ENCODE measurements at regions not wholly inside any gene's neighbourhood (a gene's known extent, or its start where the extent isn't known, plus 50 kb on each side); places are given as distances from the start of the nearest gene placed in this dataset.

DNA sequence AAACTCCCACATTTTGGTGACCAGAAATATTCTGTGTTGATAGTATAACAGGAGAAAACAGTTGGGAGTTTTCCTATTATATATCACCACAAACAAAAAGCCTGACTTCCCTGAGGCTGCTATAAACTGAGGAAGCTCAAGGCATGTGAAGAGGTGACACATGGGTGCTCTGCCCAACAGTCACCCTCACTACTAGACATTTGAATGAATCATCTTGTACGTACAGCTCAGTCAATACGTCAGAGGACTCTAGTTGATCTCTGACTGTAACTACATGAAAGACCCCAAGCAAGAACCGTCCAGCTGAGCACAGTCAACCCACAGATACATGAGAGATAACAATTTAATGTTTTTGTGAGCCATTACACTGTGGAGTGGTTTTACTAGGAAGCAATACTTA, 338.3 kb upstream of the ATP11B start:
- no peak for TF ChIP-seq ZFX (IDR thresholded peaks at IDR 0.05)
- TF ChIP-seq, protein P1, sequence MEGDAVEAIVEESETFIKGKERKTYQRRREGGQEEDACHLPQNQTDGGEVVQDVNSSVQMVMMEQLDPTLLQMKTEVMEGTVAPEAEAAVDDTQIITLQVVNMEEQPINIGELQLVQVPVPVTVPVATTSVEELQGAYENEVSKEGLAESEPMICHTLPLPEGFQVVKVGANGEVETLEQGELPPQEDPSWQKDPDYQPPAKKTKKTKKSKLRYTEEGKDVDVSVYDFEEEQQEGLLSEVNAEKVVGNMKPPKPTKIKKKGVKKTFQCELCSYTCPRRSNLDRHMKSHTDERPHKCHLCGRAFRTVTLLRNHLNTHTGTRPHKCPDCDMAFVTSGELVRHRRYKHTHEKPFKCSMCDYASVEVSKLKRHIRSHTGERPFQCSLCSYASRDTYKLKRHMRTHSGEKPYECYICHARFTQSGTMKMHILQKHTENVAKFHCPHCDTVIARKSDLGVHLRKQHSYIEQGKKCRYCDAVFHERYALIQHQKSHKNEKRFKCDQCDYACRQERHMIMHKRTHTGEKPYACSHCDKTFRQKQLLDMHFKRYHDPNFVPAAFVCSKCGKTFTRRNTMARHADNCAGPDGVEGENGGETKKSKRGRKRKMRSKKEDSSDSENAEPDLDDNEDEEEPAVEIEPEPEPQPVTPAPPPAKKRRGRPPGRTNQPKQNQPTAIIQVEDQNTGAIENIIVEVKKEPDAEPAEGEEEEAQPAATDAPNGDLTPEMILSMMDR (conservative IDR thresholded peaks at IDR 0.05) = no peak
- no peak overlapping the region for H3K27ac ChIP-seq

DNA sequence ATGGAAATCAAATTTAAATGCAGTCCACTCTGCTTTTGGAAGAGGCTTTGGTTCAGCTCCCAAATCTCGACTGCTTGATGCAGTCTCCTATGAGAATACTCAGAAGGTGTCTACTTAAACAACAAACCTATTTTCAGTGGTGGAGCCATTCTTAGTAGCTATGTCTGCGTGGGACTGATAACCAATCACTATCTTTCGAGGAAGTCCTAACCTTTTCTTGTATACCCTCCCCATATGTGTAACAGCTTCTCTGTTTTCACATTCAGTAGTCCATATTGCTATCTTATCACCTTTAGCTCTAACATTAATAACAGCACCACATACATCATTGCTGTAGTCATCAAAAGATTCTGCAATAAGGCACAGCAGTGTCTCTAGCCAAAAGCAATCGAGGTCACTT, 333.0 kb upstream of the ATP11B start:
- TF ChIP-seq, protein P1 (conservative IDR thresholded peaks at IDR 0.05) = no peak
- TF ChIP-seq ZFX (IDR thresholded peaks at IDR 0.05) = no peak
- no peak overlapping the region for H3K27ac ChIP-seq

DNA sequence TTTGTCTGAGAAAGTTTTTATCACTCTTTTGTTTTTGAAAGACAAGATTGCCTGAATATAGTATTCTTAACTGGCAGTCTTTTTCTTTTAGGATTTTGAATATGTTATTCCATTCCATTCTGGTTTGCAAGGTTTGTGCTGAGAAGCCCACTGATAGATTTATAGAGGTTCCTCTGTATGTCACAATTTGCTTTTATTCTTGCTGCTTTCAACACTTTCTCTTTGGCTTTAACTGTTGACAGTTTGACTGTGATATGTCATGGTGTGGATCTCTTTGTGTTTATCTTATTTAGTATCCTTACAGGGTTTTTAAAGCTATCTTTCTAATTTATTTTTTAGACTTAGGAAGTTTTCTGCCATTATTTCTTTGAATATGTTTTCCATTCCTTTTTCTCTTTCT, 331.2 kb upstream of the ATP11B start:
- H3K27ac ChIP-seq = no peak overlapping the region
- no peak for TF ChIP-seq ZFX (IDR thresholded peaks at IDR 0.05)
- TF ChIP-seq, protein P1 (conservative IDR thresholded peaks at IDR 0.05) = no peak

DNA sequence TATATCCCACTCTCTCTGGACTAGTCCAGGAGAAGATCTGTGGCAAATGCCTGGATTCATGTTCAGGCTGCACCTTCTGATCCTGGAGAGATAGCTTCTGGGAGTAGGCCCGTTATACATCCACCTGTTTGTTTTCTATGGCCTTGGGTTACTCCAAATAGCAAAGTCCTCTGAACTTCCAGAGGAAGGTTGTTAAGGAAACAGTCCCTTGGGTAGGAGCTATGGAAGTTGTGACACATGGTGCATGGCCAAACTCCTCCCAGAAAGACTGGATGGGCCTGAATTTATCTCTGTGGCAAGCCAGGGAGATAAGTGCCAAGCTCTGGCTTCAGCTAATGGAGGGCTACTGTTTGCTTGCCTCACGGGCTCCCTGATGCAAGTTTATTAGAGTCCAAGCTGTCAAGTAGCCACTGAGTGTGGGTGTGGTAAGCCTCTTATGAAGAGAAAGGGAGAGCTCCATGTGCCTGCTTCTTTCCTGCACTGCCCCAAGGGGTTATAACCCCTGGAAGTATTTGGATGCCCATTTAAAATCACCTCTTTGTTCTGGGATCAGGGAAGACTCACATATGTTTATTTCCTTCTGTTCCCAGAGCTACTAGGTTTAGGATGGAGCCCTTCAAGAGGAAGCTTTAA, 328.7 kb upstream of the ATP11B start:
- no peak overlapping the region for H3K27ac ChIP-seq
- TF ChIP-seq, protein P1 (conservative IDR thresholded peaks at IDR 0.05) = no peak
- no peak for TF ChIP-seq ZFX (IDR thresholded peaks at IDR 0.05)

DNA sequence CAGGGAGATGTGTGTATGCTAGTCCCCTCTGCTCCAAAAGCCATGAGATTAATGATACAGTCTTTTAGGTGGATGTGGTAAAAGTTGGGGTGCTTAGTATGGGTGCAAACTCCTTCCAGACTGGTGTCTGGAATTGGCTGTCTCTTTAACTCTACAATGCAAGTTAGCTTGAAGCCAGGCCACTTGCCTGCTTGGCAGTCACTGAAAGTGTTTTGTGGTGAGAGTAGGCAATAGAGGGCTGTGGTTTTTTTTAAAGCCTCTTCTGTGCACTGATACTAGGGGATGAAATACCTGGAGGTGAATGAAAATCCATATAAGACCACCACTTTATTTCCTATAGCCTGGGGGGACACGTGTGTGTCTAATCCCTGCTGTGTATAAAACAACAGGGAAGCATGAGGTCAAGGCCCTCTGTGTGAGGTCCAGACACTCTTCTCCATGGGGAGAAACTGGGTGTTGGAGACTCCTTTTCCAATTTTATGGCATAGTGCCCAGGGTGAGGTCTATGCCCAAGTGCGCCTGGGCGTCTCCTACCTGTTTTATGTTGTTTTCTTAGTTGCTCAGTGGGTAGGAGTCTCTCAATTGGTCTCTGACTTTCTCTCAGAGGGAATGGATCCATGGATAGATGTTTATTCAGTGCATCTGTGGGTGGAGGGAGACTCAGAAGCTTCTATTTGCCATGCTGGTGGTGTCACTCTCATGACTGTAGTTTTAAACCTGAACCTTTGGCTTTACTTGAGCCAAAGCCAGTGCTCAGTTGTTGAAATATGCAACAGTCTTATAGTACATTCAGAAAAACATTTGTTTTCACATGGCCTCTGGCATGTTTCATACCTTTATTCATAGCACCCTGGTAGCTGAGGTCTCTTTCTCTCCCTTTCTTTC, 327.8 kb upstream of the ATP11B start:
- H3K27ac ChIP-seq = no peak overlapping the region
- TF ChIP-seq ZFX (IDR thresholded peaks at IDR 0.05) = no peak

DNA sequence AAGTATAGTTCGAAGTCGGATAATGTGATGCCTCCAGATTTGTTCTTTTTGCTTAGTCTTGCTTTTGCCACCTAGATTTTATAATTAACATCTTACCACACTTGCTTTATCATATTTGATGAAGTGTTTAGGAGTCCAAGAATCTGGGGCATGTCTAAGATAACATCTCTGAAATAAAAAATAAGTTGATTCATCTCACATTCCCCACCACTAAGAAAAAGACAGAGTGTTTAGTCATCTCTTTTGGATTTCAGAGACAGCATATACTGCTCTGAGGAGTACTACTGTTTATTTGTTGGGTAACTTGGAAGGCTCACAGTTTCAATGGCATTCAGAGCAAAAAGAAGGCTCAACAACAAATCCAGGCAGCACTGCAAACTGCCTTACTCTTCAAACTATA, 324.2 kb upstream of the ATP11B start:
- H3K27ac ChIP-seq = no peak overlapping the region
- no peak for TF ChIP-seq ZFX (IDR thresholded peaks at IDR 0.05)
- TF ChIP-seq, protein P1 (conservative IDR thresholded peaks at IDR 0.05) = no peak

DNA sequence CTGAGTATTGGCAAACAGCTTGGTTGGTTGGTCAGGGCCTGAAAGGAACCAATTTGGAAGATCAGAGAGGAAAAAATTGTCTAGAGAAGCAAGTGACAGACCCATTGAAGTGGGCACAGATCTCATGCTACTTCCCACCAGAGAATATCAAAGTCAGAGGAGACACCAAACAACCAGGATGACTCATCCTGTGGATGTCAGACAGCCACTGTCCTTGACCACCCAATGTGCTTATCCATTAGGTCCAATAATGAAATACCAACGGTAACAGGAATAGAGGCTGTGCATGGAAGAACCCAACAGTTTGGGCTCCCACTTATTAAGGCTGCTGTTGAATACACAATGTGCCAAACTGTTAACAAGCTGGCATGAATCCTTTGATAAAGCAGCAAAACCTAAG, 323.1 kb upstream of the ATP11B start:
- TF ChIP-seq ZFX (IDR thresholded peaks at IDR 0.05) = no peak
- TF ChIP-seq, protein P1 (conservative IDR thresholded peaks at IDR 0.05) = no peak
- no peak overlapping the region for H3K27ac ChIP-seq

Measured in C4-2B (cell line).